ENCODE measurements at regions not wholly inside any gene's neighbourhood (a gene's known extent, or its start where the extent isn't known, plus 50 kb on each side); places are given as distances from the start of the nearest gene placed in this dataset.

DNA sequence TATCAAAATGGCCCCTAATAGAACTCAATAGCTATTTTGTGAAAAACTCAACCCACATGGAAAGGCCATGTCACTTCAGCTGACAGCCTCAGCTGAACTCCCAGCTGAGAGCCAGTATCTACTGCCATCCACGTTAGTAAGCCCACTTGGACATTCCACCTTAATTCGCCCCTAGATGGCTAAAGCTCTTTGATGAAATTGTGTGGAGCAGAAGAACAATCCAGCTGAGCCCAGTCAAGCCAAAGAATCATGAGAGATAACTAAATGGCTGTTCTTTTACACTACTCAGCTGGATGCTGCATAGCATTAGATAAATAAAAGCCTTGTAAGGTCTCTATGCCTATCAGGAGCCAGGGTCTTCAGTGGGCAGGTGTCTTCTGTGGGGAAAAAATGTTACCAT lies 396.8 kb downstream of the AASDHPPT start (continued):
- TF ChIP-seq ZBTB8A (IDR thresholded peaks at IDR 0.05; ENCODE audit: partially characterized antibody): no peak
- TF ChIP-seq, protein P1, sequence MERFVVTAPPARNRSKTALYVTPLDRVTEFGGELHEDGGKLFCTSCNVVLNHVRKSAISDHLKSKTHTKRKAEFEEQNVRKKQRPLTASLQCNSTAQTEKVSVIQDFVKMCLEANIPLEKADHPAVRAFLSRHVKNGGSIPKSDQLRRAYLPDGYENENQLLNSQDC (CRISPR knock-in tag; IDR thresholded peaks at IDR 0.05): no peak

GRCh38 chr11:106475181-106475580 lies 397.7 kb downstream of the AASDHPPT start:
- Histone ChIP-seq H3K9ac (ENCODE audit: insufficient read depth in 1 of 2, low read depth in 2 of 2, low read length in 2 of 2) (no peak overlapping the region), H3K9me3 (replicated peaks; ENCODE audit: control insufficient read depth, insufficient read depth, low read depth, low read length) (no peaks in the 10 kb centered on the region), H3K4me2 (ENCODE audit: insufficient read depth, low read length) (no peak overlapping the region), H4K20me1 (replicated peaks; ENCODE audit: control insufficient read depth, insufficient read depth, low read length) (no peaks in the 10 kb centered on the region), H3K9me1 (ENCODE audit: control insufficient read depth, insufficient read depth, low read length) (no peaks in the 10 kb centered on the region), H3K4me3 (no peak overlapping the region), H3K79me2 (ENCODE audit: control insufficient read depth, insufficient read depth, low read length) (no peaks in the 10 kb centered on the region), H3K27me3 (ENCODE audit: control insufficient read depth in 2 of 2, insufficient read depth in 2 of 2, low read length in 2 of 2) (no peaks in the 10 kb centered on the region), H3K27ac (ENCODE audit: extremely low read depth, low read depth, low read length) (no peak overlapping the region), H3K4me1 (replicated peaks in 1 of 2; ENCODE audit: control insufficient read depth in 2 of 2, insufficient read depth in 2 of 2, low read length in 2 of 2) (no peaks in the 10 kb centered on the region), H2AFZ (ENCODE audit: low read depth, low read length) (no peak overlapping the region), H3K36me3 (ENCODE audit: control insufficient read depth, insufficient read depth, low read length) (no peaks in the 10 kb centered on the region)
- DNase-seq (ENCODE audit: extremely low read depth in 1 of 4, low spot score in 3 of 4) (no peak), ATAC-seq (no peak), FAIRE-seq (no peak)
- intact Hi-C loops (cut with micrococcal nuclease): no loop called here
- ChIA-PET CTCF (ENCODE audit: low intra/inter-chr PET ratio) (no interaction called here), POLR2A (no interaction called here)
- TF ChIP-seq TBP (optimal IDR thresholded peaks at IDR 0.05; ENCODE audit: low read depth, low read length) (no peak), ERF (CRISPR knock-in tag; IDR thresholded peaks at IDR 0.05) (no peak), PREB (CRISPR knock-in tag; IDR thresholded peaks at IDR 0.05) (no peak), FIP1L1 (IDR thresholded peaks at IDR 0.05; ENCODE audit: low read depth, low read length, poor library complexity, severe bottlenecking) (no peak), NR2F6 (CRISPR knock-in tag; IDR thresholded peaks at IDR 0.05) (no peak), PTTG1 (tag; IDR thresholded peaks at IDR 0.05; ENCODE audit: low read depth) (no peak), HDAC2 (IDR thresholded peaks at IDR 0.05) (no peak), CBX3 (IDR thresholded peaks at IDR 0.05; ENCODE audit: borderline replicate concordance in 1 of 2, low read length in 2 of 2) (no peak), ZNF583 (CRISPR knock-in tag; IDR thresholded peaks at IDR 0.05) (no peak), YBX1 (IDR thresholded peaks at IDR 0.05) (no peak), SRSF1 (IDR thresholded peaks at IDR 0.05; ENCODE audit: low read depth, low read length) (no peak)
- TF ChIP-seq, protein P2, sequence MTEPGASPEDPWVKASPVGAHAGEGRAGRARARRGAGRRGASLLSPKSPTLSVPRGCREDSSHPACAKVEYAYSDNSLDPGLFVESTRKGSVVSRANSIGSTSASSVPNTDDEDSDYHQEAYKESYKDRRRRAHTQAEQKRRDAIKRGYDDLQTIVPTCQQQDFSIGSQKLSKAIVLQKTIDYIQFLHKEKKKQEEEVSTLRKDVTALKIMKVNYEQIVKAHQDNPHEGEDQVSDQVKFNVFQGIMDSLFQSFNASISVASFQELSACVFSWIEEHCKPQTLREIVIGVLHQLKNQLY (CRISPR knock-in tag; conservative IDR thresholded peaks at IDR 0.05): no peak
- in situ Hi-C loops (cut with MboI): no loop called here
- no TSS peak for BruUV-seq (replicated peaks)
- WGBS (ENCODE audit: insufficient coverage, low coverage, missing lambda C conversion rate): 0% methylated on average over 5 of the region's 5 CpGs

Measured in K562 (cell line).